Motor neuron (in vitro differentiated cells): ENCODE measurements at regions not wholly inside any gene's neighbourhood (a gene's known extent, or its start where the extent isn't known, plus 50 kb on each side); places are given as distances from the start of the nearest gene placed in this dataset.

Source experiments
- ATAC-seq, 8 experiments: fragments of 200-7000 bp; cut with Tn5 transposase; replicated peaks in 6 of 8; 2 replicates each; pipeline ENCODE4 v1.8.0; 2021; ENCODE audit warnings: mild to moderate bottlenecking in 8 of 8, moderate library complexity in 8 of 8
- H3K27ac ChIP-seq, 2 donors: fragments of 250-450 bp; sonication (Bioruptor Pico); 2 replicates each; pipeline ENCODE4 v1.9.0; 2021; ENCODE audit warnings: antibody characterized with exemption in 2 of 2, mild to moderate bottlenecking in 2 of 2, moderate library complexity in 1 of 2
- H3K4me1 ChIP-seq, 2 donors: fragments of 250-450 bp; sonication (Bioruptor Pico); replicated peaks in 1 of 2; 2 replicates each; pipeline ENCODE4 v1.6.1; 2021; ENCODE audit warnings: antibody characterized with exemption in 2 of 2, mild to moderate bottlenecking in 2 of 2, moderate library complexity in 1 of 2
- H3K4me3 ChIP-seq, 5 donors: fragments of 250-450 bp; sonication (Bioruptor Pico); 2 replicates each; pipeline ENCODE4 v1.9.0; 2021; ENCODE audit warnings: antibody characterized with exemption in 5 of 5, mild to moderate bottlenecking in 5 of 5, moderate library complexity in 4 of 5
- WGBS, 10 experiments: fragments of 450-650 bp; shearing (Covaris generic); methylation state at CpG; one replicate each; pipeline ENCODE4 v1.0.0; 2022; 5-methylcytosine and 5-hydroxymethylcytosine counted together
- in situ Hi-C, 9 experiments: fragments of 400-800 bp; cut with MboI; loops; one replicate each; pipeline ENCODE4 v1.15.0; 2021; ENCODE audit warnings: low sequenced_read_pairs in 9 of 9, low pct_unique_long_range_greater_than_20kb in 2 of 9; ENCODE audit not compliant: unreplicated experiment in 9 of 9

DNA sequence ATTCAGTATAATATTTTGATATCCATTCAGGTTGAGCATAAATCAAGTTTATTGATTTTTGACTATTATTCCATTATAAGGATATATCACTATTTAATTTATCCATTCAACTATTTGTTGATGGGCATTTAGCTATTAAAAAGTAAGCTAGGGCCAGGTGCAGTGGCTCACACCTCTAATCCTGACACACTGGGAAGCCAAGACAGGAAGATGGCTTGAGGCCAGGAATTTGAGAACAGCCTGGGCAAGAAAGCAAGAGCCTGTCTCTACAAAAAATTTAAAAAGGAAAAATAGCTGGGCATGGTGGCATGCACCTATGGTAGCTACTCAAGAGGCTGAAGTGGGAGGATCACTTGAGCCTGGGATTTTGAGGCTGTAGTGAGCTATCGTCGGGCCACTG, 183.5 kb downstream of the HNMT start:
- Histone ChIP-seq H3K4me3 (no peak overlapping the region), H3K27ac (no peak overlapping the region), H3K4me1 (no peaks in the 10 kb centered on the region)
- 67 to 100% (median 83%) methylated on average over 2 of the region's 2 CpGs; no CpG with 5 or more reads in 7 of the 10 experiments for WGBS, 10 experiments
- in situ Hi-C loops: no loop called here
- ATAC-seq: no peak

DNA sequence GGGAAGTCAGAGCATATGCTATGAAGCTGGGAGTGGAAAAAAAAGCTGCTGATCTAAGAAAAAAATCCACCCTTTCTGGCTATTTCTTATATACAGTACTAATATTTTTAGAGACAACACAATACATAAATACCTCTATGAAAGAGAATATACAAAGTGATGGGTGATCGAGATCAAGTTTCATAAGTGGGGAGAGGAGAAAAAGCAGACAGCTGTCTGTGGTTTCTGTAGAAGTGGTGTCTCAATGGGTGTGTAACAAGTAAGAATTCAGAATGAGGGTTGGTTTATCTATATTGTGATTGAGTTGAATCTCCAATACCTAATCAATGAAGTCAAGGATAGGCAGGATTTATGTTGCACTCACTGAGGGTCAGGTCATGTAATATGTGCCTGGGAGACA, 191.0 kb downstream of the HNMT start:
- in situ Hi-C loops: no loop called here

DNA sequence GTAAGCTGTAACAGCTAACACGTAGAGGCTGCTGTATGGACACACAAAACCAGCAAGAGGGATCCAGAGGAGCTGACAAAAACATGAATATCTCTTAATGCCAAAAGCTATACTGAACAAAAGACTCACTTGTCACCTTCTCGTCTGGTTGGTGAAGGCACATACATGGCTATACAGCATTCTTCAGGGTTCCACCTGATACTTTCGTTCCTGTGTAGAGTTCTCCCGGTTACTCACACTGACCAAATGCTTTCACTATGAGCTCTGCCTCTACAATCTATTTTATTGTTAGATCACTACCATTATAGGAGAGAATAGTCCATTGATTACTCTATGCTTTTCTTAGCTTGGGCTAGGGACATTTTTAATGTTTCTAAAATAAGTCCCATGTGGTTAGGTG, 193.1 kb downstream of the HNMT start:
- in situ Hi-C loops: no loop called here
- 50 to 100% (median 90%) methylated on average over 1 to 4 of the region's 4 CpGs; no CpG with 5 or more reads in 3 of the 10 experiments for WGBS, 10 experiments
- Histone ChIP-seq H3K27ac (no peak overlapping the region), H3K4me1 (no peaks in the 10 kb centered on the region), H3K4me3 (no peak overlapping the region)
- peak in 1 of 8 experiments; percentile 21 for ATAC-seq

More for the DNA sequence above, 191.0 kb downstream of the HNMT start:
- H3K4me3 ChIP-seq: no peak overlapping the region
- no peak overlapping the region for H3K27ac ChIP-seq
- no peaks in the 10 kb centered on the region for H3K4me1 ChIP-seq
- ATAC-seq: no peak
- 40 to 100% (median 91%) methylated on average over 1 of the region's 1 CpG; no CpG with 5 or more reads in 5 of the 10 experiments for WGBS, 10 experiments

DNA sequence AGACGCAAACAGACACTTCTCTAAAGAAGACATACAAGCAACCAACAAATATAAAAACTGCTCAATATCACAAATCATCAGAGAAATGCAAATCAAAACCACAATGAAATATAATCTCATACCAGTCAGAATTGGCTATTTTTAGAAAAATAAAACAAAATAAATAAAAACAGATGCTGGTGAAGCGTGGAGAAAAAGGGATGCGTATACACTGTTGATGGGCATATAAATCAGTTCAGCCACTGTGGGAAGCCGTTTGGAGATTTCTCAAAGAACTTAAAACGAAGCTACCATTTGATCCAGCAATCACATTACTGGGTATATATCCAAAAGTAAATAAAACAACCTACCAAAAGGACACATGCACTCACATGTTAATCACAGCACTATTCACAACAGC, 206.2 kb downstream of the HNMT start:
- peak in 1 of 8 experiments; percentile 79 for ATAC-seq
- in situ Hi-C loops: no loop called here
- WGBS, 10 experiments: 20 to 100% (median 68%) methylated on average over 1 to 5 of the region's 5 CpGs
- Histone ChIP-seq H3K27ac (no peak overlapping the region), H3K4me3 (no peak overlapping the region), H3K4me1 (no peaks in the 10 kb centered on the region)

DNA sequence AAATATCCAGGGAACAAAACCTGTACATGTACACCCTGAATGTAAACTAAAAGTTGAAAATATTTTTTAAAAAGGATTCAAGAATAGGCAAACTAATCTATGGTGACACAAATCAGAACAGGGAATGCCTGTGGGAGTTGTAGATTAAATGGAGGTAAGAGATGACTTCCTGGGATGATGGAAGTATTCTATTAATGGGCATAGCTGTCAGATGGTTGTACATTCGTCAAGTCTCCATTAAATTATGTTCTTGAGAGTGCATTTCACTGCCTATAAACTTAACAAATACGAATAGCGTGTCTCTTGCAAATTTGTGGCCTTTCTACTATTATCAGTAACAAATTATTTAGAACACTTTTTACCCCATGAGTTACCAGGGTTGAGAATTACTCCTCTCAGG, 207.0 kb downstream of the HNMT start:
- H3K4me3 ChIP-seq: no peak overlapping the region
- ATAC-seq: peak in 5 of 8 experiments; percentile 31 to 67 (median 65)
- 35 to 93% (median 44%) methylated on average over 2 to 3 of the region's 3 CpGs; no CpG with 5 or more reads in 1 of the 10 experiments for WGBS, 10 experiments
- no peak overlapping the region for H3K27ac ChIP-seq
- no peaks in the 10 kb centered on the region for H3K4me1 ChIP-seq
- in situ Hi-C loops: no loop called here

DNA sequence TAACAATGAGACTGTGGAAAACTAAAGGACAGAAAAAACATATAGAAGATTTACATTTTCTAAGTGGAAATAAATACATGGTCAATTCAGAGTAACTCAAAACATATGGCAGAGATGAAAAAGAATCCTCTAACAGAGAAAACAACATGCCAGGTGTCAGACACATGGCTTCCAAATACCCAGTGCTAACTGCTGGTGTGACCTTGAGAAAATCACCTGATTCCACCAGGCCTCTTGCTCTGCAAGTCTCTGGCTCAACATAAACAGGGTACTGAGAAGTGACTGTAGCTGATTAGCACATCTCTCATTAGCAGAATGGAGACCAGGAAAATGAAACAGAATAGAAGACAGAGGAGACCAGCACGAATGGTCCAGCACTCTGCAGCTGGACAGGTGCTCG, 210.8 kb downstream of the HNMT start:
- H3K27ac ChIP-seq: no peak overlapping the region
- no peak for ATAC-seq
- 70 to 100% (median 84%) methylated on average over 1 to 2 of the region's 2 CpGs; no CpG with 5 or more reads in 4 of the 10 experiments for WGBS, 10 experiments
- no peak overlapping the region for H3K4me3 ChIP-seq
- in situ Hi-C loops: loop anchor here in 1 of 9 experiments (25.0 kb wide), 1 partner anchor 187 kb away; no protein-coding TSS in a partner anchor
- no peaks in the 10 kb centered on the region for H3K4me1 ChIP-seq

DNA sequence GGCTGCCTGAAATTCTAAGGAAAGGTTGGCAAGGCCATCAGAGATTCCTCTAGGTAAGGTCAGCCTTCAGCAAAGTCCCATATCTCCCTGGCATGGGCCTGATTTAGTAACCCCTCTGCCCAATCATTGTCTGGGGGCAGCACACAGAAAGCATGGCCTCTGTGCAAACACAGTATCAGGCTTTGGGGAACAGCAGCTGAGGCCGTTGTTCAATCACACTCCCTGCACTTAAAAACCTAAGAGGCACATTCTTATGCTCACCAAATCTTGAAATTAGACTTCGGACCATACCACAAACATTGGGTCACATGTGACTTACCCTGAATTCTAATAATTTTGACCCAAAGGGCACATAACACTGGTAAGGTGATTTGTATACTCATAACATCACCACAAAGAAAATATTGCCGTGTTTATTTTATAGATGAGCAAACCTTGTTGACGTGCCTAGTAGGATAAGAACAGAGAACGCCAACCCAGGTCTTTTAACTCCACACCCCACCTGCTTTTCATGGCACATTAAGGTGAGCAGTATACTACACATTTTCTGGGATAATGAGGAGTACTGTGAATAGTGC, 212.7 kb downstream of the HNMT start:
- Histone ChIP-seq H3K27ac (no peak overlapping the region), H3K4me1 (peaks cover 3 to 5% of the 10 kb centered on the region in 2 donors), H3K4me3 (no peak overlapping the region)
- no peak for ATAC-seq
- in situ Hi-C loops: loop anchor here in 1 of 9 experiments (25.0 kb wide), 1 partner anchor 185 kb away; no protein-coding TSS in a partner anchor
- WGBS, 10 experiments: 65 to 100% (median 86%) methylated on average over 1 to 5 of the region's 5 CpGs

DNA sequence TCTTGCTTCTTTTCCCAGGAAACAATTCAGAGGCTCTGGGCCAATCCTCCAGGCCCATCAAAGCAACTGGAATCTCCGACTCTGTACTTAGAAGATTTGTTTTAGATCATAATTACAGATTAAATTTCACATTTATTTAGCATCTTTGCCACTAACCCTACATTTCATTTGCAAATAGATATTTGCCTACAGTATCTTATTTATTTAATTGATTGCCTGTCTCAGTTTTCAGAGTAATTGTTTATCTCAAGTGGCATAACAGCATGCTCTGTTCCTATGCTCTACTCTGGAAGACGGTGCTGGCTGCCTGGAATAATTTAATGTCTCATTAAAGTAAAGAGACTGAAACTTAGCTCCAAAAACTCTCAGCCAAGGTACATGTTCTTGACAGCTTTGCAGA, 213.4 kb downstream of the HNMT start:
- in situ Hi-C loops: loop anchor here in 1 of 9 experiments (25.0 kb wide), 1 partner anchor 185 kb away; no protein-coding TSS in a partner anchor
- WGBS, 10 experiments: 0 to 100% (median 67%) methylated on average over 1 to 2 of the region's 2 CpGs; no CpG with 5 or more reads in 1 of the 10 experiments

DNA sequence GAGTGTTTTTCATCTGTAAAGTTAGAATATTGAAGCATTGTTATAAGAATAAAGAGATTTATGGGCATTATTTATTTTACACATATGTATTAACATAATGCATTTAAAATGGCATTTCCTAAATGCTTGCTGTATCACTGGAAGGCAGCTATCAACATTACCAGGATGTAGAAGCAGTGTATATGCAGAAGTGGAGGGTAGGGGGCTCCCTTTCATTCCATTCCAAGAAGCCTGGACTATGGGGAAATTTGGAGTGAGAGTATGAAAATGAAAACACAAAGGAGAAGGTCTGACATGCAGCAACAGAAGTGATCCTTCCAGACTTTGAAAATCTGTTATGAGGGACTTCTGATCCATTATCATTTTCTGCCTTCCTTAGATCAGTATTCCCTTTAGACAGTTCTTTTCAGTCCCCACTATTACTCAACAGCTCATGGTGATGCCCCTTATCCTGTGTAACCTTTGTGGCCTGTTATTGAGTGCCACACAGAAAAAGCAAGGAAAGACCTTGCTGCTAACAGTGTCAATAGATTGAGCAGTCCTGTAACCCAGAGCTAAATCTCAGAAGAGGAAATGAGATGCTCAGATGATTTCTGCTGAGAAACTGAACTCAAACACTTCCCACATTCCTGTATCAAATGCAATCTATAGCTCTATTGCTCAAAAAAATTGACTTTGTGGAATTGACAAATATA, 216.6 kb downstream of the HNMT start:
- ATAC-seq: peak in 7 of 8 experiments; percentile 35 to 89 (median 61)
- in situ Hi-C loops: loop anchor here in 1 of 9 experiments (25.0 kb wide), 1 partner anchor 181 kb away; no protein-coding TSS in a partner anchor
- no peak overlapping the region for H3K4me3 ChIP-seq
- peaks cover 14 to 15% of the 10 kb centered on the region in 2 donors for H3K4me1 ChIP-seq
- H3K27ac ChIP-seq: no peak overlapping the region

More for the DNA sequence above, 213.4 kb downstream of the HNMT start:
- Histone ChIP-seq H3K27ac (no peak overlapping the region), H3K4me3 (no peak overlapping the region), H3K4me1 (peaks cover 8 to 9% of the 10 kb centered on the region in 2 donors)
- peak in 1 of 8 experiments; percentile 34 for ATAC-seq

DNA sequence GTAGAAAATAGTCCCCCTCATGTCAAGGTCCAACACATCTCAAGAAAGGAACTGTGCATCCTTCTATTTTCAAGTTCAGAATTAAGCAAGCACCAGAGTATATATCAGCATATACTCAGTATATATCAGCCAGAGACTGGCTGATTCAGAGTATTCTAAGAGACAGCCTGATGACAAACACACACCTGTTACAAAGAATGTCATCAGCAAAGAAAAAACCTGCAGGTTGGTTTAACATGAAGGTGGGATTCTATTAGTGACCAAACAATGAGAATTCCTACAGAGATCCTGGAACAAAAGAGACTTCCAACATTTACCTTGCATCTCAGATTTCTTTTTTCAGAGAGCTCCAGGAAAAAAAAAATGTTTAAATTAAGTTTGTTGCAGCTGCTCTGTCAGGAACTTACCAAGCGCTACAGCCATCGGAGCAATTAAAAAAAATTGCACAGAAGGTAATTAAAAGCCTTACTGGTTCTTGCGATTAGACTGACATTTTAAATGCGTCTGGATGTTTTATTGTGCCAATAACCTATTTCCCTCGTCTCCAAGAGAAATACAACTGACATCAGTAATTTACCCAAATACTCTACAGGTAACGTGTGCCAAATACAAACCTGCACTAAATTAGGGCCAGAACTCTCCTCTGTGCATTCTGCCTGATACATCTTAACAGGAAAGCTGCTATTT, 218.1 kb downstream of the HNMT start:
- Histone ChIP-seq H3K4me3 (no peak overlapping the region), H3K27ac (no peak overlapping the region), H3K4me1 (peaks cover 14 to 15% of the 10 kb centered on the region in 2 donors)
- 60 to 98% (median 90%) methylated on average over 3 to 6 of the region's 6 CpGs; no CpG with 5 or more reads in 1 of the 10 experiments for WGBS, 10 experiments
- in situ Hi-C loops: loop anchor here in 1 of 9 experiments (25.0 kb wide), 1 partner anchor 180 kb away; no protein-coding TSS in a partner anchor
- peak in 3 of 8 experiments; percentile 15 to 52 (median 40) for ATAC-seq

DNA sequence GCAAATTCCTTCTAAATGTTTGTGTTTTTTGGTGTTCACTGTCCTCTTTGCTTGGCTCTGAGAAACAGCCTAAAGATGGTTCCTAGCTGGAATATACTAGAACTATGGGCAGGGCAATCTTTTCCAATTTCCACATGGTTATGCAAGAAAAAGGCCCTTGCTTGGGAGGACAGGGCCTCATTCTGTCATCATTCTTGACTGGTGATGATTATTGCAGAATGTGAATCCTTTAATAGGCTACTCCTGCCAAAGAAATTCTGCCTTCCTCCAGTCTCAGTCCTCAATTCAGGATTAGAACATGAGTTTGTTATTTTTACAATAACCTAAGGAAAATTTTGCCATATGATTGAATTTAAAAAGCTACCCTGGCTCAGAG, 218.7 kb downstream of the HNMT start:
- in situ Hi-C loops: loop anchor here in 1 of 9 experiments (25.0 kb wide), 1 partner anchor 179 kb away; no protein-coding TSS in a partner anchor
- Histone ChIP-seq H3K4me3 (no peak overlapping the region), H3K4me1 (peaks cover 14 to 15% of the 10 kb centered on the region in 2 donors), H3K27ac (no peak overlapping the region)
- peak in 6 of 8 experiments; percentile 45 to 96 (median 66) for ATAC-seq

DNA sequence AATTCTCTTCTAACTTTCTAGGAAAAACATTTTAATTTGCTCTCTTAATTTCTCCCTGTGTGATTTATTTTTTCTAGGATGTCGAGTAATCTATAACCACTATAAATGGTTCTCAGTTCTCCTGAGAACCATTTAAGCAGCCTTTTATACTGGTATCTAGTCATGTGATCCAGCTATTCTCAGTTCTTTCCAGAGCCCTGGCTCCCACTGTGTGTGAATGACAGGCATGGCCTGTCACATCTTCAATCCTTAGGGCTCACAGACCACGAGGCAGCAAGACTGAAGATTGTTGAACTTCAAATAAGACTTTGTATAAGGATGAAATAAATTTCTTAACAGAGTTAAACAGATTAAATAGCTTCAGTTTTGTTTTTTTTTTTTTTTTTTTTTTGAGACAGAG, 219.4 kb downstream of the HNMT start:
- peak in 1 of 8 experiments; percentile 29 for ATAC-seq
- H3K27ac ChIP-seq: no peak overlapping the region
- H3K4me1 ChIP-seq: peaks cover 14 to 15% of the 10 kb centered on the region in 2 donors
- WGBS, 10 experiments: 23 to 95% (median 47%) methylated on average over 1 to 2 of the region's 2 CpGs; no CpG with 5 or more reads in 1 of the 10 experiments
- H3K4me3 ChIP-seq: no peak overlapping the region
- in situ Hi-C loops: loop anchor here in 1 of 9 experiments (25.0 kb wide), 1 partner anchor 179 kb away; no protein-coding TSS in a partner anchor

DNA sequence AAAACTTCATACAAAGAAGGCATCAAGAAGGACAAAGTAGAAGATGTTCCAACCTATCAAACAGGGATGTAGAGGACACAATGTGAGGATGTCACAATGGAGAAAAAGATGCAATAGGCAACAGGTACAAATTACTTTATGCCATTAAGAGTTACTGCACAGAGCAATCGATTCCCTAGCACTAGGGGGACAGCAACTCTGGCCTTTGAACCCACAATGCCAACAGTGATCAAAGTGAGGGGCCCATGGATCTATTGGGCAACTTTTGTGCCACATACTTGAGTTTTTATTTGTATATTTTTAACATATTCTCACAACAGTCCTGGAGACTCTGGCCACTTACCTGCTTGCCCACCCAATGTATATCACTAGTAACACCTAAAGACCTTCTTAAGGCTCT, 220.2 kb downstream of the HNMT start:
- in situ Hi-C loops: loop anchor here in 1 of 9 experiments (25.0 kb wide), 1 partner anchor 178 kb away; no protein-coding TSS in a partner anchor
- WGBS, 10 experiments: 11 to 100% (median 70%) methylated on average over 1 of the region's 1 CpG; no CpG with 5 or more reads in 6 of the 10 experiments

More for the DNA sequence above, 220.2 kb downstream of the HNMT start:
- peaks cover 14 to 15% of the 10 kb centered on the region in 2 donors for H3K4me1 ChIP-seq
- H3K4me3 ChIP-seq: no peak overlapping the region
- ATAC-seq: no peak
- H3K27ac ChIP-seq: no peak overlapping the region
